ENCODE measurements at regions not wholly inside any gene's neighbourhood (a gene's known extent, or its start where the extent isn't known, plus 50 kb on each side); places are given as distances from the start of the nearest gene placed in this dataset.
A peak's percentile ranks its signal among the peaks of the same experiment; 100 is the strongest.

- peak; percentile 48 for DNase-seq (ENCODE audit: low read depth, low spot score)
Measured at GRCh38 chr11:86193297-86194095, 51.1 kb upstream of the EED start.

GRCh38 chr11:86192519-86193257 is 51.9 kb upstream of the EED start:
- H3K4me3 ChIP-seq (ENCODE audit: low read length), result no peak overlapping the region
- no peak for DNase-seq (ENCODE audit: low read depth, low spot score)

More at GRCh38 chr11:86193297-86194095, 51.1 kb upstream of the EED start:
- H3K4me3 ChIP-seq (ENCODE audit: low read length), result peak overlapping the region; percentile 15; the same call in 1 of the 2 replicates

- no peak overlapping the region for H3K4me3 ChIP-seq (ENCODE audit: low read length)
- no peak for DNase-seq (ENCODE audit: low read depth, low spot score)
Measured at GRCh38 chr11:86191874-86192273, 52.7 kb upstream of the EED start.

DNA sequence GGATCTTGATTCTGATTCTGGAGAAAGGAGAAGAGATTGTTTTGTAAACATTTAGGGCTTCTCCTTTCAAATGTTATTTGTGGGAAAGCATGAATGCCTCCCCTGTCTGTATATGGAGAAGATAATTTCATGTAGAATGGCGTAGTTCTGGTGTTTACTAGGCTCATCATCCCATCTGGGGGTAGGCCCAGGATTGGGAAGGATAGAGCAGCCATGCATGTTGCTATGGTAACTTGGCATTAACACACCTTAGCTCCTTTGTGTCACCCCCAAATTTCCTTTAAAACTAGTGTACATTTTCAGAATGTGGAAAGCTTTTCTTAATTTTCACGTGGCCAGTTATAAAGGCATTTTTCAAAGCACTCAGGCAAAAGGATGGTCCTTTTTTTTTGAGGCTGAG is 57.5 kb upstream of the EED start:
- no peak for DNase-seq (ENCODE audit: low read depth, low spot score)
- H3K4me3 ChIP-seq (ENCODE audit: low read length), result no peak overlapping the region

- H3K4me3 ChIP-seq (ENCODE audit: low read length), result no peak overlapping the region
- no peak for DNase-seq (ENCODE audit: low read depth, low spot score)
Measured at GRCh38 chr11:86186386-86186785, 58.2 kb upstream of the EED start.

DNA sequence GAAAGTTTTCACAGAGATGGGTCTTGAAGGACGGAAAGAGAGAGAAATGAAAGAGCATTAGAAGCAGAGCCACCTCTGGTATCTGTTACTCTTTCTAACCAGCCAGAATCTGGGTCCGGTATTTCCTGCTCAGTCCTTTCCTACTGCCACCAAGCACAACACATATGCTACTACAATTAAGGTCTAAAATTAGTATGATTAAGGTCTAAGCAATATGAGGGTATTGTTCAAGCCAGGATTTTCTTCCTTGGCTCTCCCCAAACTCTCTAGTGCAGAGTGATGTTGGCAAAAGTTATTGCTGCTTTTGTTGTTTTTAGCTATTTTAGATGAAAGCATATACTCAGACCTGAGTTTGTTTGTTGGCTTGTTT is 59.2 kb upstream of the EED start:
- DNase-seq (ENCODE audit: low read depth, low spot score), result no peak
- H3K4me3 ChIP-seq (ENCODE audit: low read length), result no peak overlapping the region

DNA sequence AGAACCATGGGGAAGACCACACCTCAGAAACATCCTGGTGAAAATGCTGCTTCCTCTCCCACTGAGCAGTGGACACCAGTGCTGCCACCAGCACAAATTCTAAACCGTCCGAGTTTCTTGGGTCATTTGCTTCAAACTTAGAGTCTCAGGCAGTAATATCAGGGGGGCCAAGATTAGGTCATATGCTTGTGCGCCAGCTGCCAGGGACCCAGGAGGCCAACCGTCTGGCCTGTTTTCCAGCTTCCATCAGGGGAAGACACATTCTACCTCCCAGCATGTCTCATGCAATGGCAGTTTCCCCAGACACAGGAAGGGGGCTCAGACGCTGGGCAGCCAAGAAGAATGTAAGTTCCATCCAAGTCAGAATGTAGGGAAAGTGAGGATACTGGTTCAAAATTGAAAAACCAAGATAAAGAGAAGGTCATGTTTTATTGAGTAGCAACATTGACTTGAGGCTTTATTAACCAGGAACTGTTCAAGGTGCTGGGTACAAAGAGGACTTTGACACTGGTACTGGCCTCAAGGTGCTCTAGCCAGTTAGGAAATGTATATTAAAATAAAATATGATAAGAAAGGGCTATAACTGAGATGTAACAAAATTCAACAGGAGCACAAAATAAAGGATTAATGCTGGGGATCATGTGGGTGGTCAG is 59.7 kb upstream of the EED start:
- H3K4me3 ChIP-seq (ENCODE audit: low read length), result no peak overlapping the region
- DNase-seq (ENCODE audit: low read depth, low spot score), result no peak

- DNase-seq (ENCODE audit: low read depth, low spot score), result no peak
- no peak overlapping the region for H3K4me3 ChIP-seq (ENCODE audit: low read length)
Measured at GRCh38 chr11:86183694-86184093, 60.9 kb upstream of the EED start.

GRCh38 chr11:86182976-86183584 is 61.5 kb upstream of the EED start:
- no peak for DNase-seq (ENCODE audit: low read depth, low spot score)
- no peak overlapping the region for H3K4me3 ChIP-seq (ENCODE audit: low read length)

GRCh38 chr11:86181379-86181778 is 63.2 kb upstream of the EED start:
- DNase-seq (ENCODE audit: low read depth, low spot score), result no peak
- H3K4me3 ChIP-seq (ENCODE audit: low read length), result no peak overlapping the region

DNA sequence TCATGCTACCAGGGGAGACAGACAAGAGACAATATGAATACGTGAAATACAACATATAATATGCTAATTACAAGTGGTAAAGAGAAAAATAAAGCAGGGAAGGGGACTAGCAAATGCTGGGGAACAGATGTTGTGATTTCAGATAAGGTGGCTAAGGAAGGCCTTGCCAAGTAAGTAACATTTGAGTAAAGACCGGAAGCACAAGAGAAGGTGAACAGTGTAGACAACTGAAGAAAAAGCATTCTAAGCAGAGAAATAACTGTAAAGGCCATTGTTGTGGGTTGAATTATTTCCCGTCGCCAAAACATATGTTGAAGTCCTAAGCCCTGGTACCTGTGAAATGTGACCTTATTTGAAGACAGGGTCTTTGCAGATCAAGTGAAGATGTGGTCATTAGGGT is 63.7 kb upstream of the EED start:
- no peak for DNase-seq (ENCODE audit: low read depth, low spot score)
- H3K4me3 ChIP-seq (ENCODE audit: low read length), result no peak overlapping the region

- no peak overlapping the region for H3K4me3 ChIP-seq (ENCODE audit: low read length)
- no peak for DNase-seq (ENCODE audit: low read depth, low spot score)
Measured at GRCh38 chr11:86180423-86180822, 64.1 kb upstream of the EED start.

GRCh38 chr11:86179646-86180064 is 64.9 kb upstream of the EED start:
- H3K4me3 ChIP-seq (ENCODE audit: low read length), result no peak overlapping the region
- DNase-seq (ENCODE audit: low read depth, low spot score), result no peak

- no peak for DNase-seq (ENCODE audit: low read depth, low spot score)
Measured at GRCh38 chr11:86177302-86177701, 67.3 kb upstream of the EED start.

GRCh38 chr11:86176165-86176884 is 68.2 kb upstream of the EED start:
- DNase-seq (ENCODE audit: low read depth, low spot score), result no peak
- H3K4me3 ChIP-seq (ENCODE audit: low read length), result no peak overlapping the region

More at GRCh38 chr11:86177302-86177701, 67.3 kb upstream of the EED start:
- no peak overlapping the region for H3K4me3 ChIP-seq (ENCODE audit: low read length)

- H3K4me3 ChIP-seq (ENCODE audit: low read length), result no peak overlapping the region
- DNase-seq (ENCODE audit: low read depth, low spot score), result no peak
Measured at GRCh38 chr11:86175626-86176025, 68.9 kb upstream of the EED start.

DNA sequence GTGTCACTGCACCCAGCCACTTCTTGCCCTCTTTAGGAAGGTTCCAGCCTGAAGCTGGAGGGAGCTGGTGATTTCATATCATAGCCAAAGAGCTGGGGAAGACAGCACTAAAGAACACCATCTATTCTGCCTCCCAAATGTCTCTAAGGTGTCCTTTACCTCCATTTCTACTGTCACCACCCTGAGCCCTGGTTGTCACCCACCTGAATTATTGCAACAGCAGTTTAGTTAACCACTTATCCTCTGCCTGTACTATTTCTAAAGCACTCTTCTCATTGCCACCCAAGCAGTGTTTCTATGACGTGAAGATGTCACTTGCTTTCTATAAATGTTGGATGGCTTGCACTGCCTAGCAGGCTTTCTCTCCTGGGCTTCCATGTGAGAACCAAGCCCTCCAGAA is 69.4 kb upstream of the EED start:
- no peak for DNase-seq (ENCODE audit: low read depth, low spot score)
- H3K4me3 ChIP-seq (ENCODE audit: low read length), result no peak overlapping the region

- no peak for DNase-seq (ENCODE audit: low read depth, low spot score)
- H3K4me3 ChIP-seq (ENCODE audit: low read length), result no peak overlapping the region
Measured at GRCh38 chr11:86174101-86175046, 70.2 kb upstream of the EED start.
